ENCODE measurements at regions not wholly inside any gene's neighbourhood (a gene's known extent, or its start where the extent isn't known, plus 50 kb on each side); places are given as distances from the start of the nearest gene placed in this dataset.

DNA sequence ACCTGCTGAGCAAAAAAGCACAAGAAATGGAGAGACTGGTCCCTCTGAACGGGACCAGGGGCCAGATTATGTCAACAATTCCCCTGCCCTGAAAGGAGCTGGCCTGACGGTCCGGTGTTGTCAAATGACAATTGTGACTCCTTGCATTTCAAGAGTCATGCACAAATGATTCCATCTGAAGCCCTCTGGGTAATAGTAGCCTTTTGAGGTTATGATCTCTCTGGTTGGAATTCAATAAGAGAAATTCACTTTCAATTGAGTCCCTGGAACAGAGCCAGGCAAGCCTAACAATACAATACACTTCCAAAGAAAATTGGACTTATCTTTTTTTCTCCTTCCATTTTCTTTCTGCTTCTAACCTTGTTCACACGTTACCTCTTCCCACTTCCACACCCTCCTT is 116.9 kb downstream of the C1D start:
- Histone ChIP-seq H3K4me2 (replicated peaks; ENCODE audit: extremely low read depth, low read length, poor library complexity, severe bottlenecking) (no peak overlapping the region), H3K9me3 (replicated peaks in 1 of 2; ENCODE audit: control insufficient read depth in 1 of 2, insufficient read depth in 1 of 2, low read length in 2 of 2) (no peaks in the 10 kb centered on the region), H3K4me3 (replicated peaks in 1 of 3; ENCODE audit: low read depth in 2 of 3, low read length in 3 of 3) (no peak overlapping the region), H2AFZ (ENCODE audit: insufficient read depth, low read depth, low read length, poor library complexity, severe bottlenecking) (no peak overlapping the region), H3K27me3 (ENCODE audit: control insufficient read depth in 2 of 2, insufficient read depth in 2 of 2, low read length in 2 of 2) (no peaks in the 10 kb centered on the region), H3K79me2 (ENCODE audit: insufficient read depth, low read length) (no peaks in the 10 kb centered on the region), H3K27ac (ENCODE audit: low read depth in 1 of 2, low read length in 2 of 2) (no peak overlapping the region), H3K9ac (ENCODE audit: insufficient read depth, low read length, poor library complexity, severe bottlenecking) (no peak overlapping the region), H3K4me1 (ENCODE audit: control insufficient read depth in 1 of 2, insufficient read depth in 2 of 2, low read length in 2 of 2) (no peaks in the 10 kb centered on the region), H4K20me1 (ENCODE audit: insufficient read depth, low read length) (no peaks in the 10 kb centered on the region), H3K36me3 (replicated peaks in 1 of 2; ENCODE audit: control insufficient read depth in 1 of 2, insufficient read depth in 2 of 2, low read length in 2 of 2) (no peaks in the 10 kb centered on the region)
- TF ChIP-seq, protein P1, sequence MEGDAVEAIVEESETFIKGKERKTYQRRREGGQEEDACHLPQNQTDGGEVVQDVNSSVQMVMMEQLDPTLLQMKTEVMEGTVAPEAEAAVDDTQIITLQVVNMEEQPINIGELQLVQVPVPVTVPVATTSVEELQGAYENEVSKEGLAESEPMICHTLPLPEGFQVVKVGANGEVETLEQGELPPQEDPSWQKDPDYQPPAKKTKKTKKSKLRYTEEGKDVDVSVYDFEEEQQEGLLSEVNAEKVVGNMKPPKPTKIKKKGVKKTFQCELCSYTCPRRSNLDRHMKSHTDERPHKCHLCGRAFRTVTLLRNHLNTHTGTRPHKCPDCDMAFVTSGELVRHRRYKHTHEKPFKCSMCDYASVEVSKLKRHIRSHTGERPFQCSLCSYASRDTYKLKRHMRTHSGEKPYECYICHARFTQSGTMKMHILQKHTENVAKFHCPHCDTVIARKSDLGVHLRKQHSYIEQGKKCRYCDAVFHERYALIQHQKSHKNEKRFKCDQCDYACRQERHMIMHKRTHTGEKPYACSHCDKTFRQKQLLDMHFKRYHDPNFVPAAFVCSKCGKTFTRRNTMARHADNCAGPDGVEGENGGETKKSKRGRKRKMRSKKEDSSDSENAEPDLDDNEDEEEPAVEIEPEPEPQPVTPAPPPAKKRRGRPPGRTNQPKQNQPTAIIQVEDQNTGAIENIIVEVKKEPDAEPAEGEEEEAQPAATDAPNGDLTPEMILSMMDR (IDR thresholded peaks at IDR 0.05): no peak
- 56% methylated on average over 2 of the region's 4 CpGs for WGBS (ENCODE audit: insufficient coverage)
- Mint-ChIP-seq H3K27me3 (ENCODE audit: low read depth in 3 of 3) (peaks cover 0 to 9% (median 1%) of the 10 kb centered on the region in 3 donors), H3K4me1 (no peaks in the 10 kb centered on the region), H3K4me3 (no peak overlapping the region), H3K9me3 (peaks cover 3 to 7% (median 6%) of the 10 kb centered on the region in 7 donors), H3K36me3 (no peaks in the 10 kb centered on the region), H3K27ac (no peak overlapping the region)
- intact Hi-C loops (cut with micrococcal nuclease): no loop called here
- no peak for DNase-seq

DNA sequence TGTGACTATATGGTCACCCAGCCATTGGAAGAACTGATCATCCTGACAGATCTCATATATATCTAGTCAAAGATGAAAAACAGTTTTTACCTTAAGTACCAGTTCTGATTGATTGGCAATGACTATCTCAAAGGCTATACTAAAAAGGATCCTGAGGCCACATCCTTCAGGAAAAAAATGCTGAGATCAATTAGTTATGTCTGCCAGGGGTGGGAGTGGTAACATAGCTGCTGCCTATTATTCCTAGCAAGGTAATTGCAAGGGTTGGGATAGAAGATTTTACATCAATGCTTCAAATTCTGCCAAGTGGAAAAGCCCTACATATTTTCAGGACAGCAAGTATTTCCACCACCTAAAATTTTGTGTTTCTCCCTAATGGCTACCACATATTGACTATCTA is 114.7 kb downstream of the C1D start:
- H3K4me2 ChIP-seq (replicated peaks; ENCODE audit: extremely low read depth, low read length, poor library complexity, severe bottlenecking): no peak overlapping the region
- H3K27me3 Mint-ChIP-seq (ENCODE audit: low read depth in 3 of 3): peaks cover 0 to 9% (median 4%) of the 10 kb centered on the region in 3 donors
- no peak overlapping the region for H3K4me3 ChIP-seq (replicated peaks in 1 of 3; ENCODE audit: low read depth in 2 of 3, low read length in 3 of 3)
- no peaks in the 10 kb centered on the region for H3K4me1 Mint-ChIP-seq
- no peaks in the 10 kb centered on the region for H3K27me3 ChIP-seq (ENCODE audit: control insufficient read depth in 2 of 2, insufficient read depth in 2 of 2, low read length in 2 of 2)
- intact Hi-C loops (cut with micrococcal nuclease): no loop called here
- H3K27ac Mint-ChIP-seq: no peak overlapping the region
- H3K9ac ChIP-seq (ENCODE audit: insufficient read depth, low read length, poor library complexity, severe bottlenecking): no peak overlapping the region
- H3K36me3 ChIP-seq (replicated peaks in 1 of 2; ENCODE audit: control insufficient read depth in 1 of 2, insufficient read depth in 2 of 2, low read length in 2 of 2): no peaks in the 10 kb centered on the region
- no peaks in the 10 kb centered on the region for H3K36me3 Mint-ChIP-seq
- TF ChIP-seq, protein P1 (IDR thresholded peaks at IDR 0.05): no peak
- H3K27ac ChIP-seq (ENCODE audit: low read depth in 1 of 2, low read length in 2 of 2): no peak overlapping the region
- no peak overlapping the region for H2AFZ ChIP-seq (ENCODE audit: insufficient read depth, low read depth, low read length, poor library complexity, severe bottlenecking)
- H3K9me3 Mint-ChIP-seq: peaks cover 0 to 4% (median under 1%) of the 10 kb centered on the region in 7 donors
- H3K4me1 ChIP-seq (ENCODE audit: control insufficient read depth in 1 of 2, insufficient read depth in 2 of 2, low read length in 2 of 2): no peaks in the 10 kb centered on the region
- H3K9me3 ChIP-seq (replicated peaks in 1 of 2; ENCODE audit: control insufficient read depth in 1 of 2, insufficient read depth in 1 of 2, low read length in 2 of 2): no peaks in the 10 kb centered on the region
- no peaks in the 10 kb centered on the region for H4K20me1 ChIP-seq (ENCODE audit: insufficient read depth, low read length)
- H3K79me2 ChIP-seq (ENCODE audit: insufficient read depth, low read length): no peaks in the 10 kb centered on the region
- DNase-seq: no peak
- H3K4me3 Mint-ChIP-seq: no peak overlapping the region
